ENCODE measurements at regions not wholly inside any gene's neighbourhood (a gene's known extent, or its start where the extent isn't known, plus 50 kb on each side); places are given as distances from the start of the nearest gene placed in this dataset.

DNA sequence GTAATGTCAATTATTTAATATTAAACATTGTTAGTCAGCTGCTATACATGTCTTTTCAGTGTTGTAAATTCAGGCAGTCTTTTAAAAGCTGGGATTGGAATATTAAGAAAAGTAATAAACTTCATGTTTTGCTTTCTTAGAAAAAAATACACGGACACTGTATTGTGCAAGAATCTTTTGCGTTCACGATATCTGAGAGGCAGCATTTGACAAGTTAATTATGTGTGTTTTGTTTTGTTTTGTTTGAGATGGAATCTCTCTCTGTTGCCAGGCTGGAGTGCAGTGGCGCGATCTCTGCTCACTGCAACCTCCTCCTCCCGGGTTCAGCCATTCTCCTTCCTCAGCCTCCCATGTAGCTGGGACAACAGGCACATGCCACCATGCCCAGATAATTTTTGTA lies 1661.3 kb downstream of the HACE1 start:
- Histone ChIP-seq H3K27ac (no peak overlapping the region), H3K9ac (no peak overlapping the region), H2AFZ (ENCODE audit: low read depth) (no peak overlapping the region), H3K27me3 (ENCODE audit: insufficient read depth, low read depth) (no peaks in the 10 kb centered on the region), H3K4me3 (IDR thresholded peaks at IDR 0.05; ENCODE audit: insufficient read depth, low read depth, low read length) (no peak overlapping the region), H3K4me1 (ENCODE audit: low read depth, poor library complexity, severe bottlenecking) (no peaks in the 10 kb centered on the region), H3K79me2 (ENCODE audit: insufficient read depth, low read depth) (no peaks in the 10 kb centered on the region), H4K20me1 (ENCODE audit: insufficient read depth) (no peaks in the 10 kb centered on the region), H3K36me3 (ENCODE audit: insufficient read depth) (no peaks in the 10 kb centered on the region), H3K4me2 (no peak overlapping the region)
- TF ChIP-seq, protein P1, sequence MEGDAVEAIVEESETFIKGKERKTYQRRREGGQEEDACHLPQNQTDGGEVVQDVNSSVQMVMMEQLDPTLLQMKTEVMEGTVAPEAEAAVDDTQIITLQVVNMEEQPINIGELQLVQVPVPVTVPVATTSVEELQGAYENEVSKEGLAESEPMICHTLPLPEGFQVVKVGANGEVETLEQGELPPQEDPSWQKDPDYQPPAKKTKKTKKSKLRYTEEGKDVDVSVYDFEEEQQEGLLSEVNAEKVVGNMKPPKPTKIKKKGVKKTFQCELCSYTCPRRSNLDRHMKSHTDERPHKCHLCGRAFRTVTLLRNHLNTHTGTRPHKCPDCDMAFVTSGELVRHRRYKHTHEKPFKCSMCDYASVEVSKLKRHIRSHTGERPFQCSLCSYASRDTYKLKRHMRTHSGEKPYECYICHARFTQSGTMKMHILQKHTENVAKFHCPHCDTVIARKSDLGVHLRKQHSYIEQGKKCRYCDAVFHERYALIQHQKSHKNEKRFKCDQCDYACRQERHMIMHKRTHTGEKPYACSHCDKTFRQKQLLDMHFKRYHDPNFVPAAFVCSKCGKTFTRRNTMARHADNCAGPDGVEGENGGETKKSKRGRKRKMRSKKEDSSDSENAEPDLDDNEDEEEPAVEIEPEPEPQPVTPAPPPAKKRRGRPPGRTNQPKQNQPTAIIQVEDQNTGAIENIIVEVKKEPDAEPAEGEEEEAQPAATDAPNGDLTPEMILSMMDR (conservative IDR thresholded peaks at IDR 0.05; ENCODE audit: low read depth, low read length): no peak

DNA sequence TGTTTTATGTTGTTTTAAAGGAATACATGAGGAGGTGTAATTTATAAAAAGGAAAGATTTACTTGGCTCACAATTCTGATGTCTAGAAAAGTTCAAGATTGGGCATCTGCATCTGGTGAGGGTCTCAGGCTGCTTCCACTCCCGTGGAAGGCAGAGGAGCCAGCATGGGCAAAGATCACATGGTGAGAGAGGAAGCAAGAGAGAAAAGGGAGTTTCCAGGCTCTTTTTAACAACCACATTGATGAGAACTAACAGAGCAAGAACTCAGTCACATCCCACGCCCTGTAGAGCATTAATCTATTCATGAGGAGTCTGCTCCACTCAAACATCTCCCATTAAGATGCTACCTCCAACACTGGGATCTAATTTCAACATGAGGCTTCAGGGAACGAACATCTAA lies 1666.3 kb downstream of the HACE1 start:
- Histone ChIP-seq H3K9ac (no peak overlapping the region), H3K4me1 (ENCODE audit: low read depth, poor library complexity, severe bottlenecking) (no peaks in the 10 kb centered on the region), H3K4me2 (no peak overlapping the region), H3K4me3 (IDR thresholded peaks at IDR 0.05; ENCODE audit: insufficient read depth, low read depth, low read length) (no peak overlapping the region), H3K27me3 (ENCODE audit: insufficient read depth, low read depth) (no peaks in the 10 kb centered on the region), H2AFZ (ENCODE audit: low read depth) (no peak overlapping the region), H3K36me3 (ENCODE audit: insufficient read depth) (no peaks in the 10 kb centered on the region), H3K79me2 (ENCODE audit: insufficient read depth, low read depth) (no peaks in the 10 kb centered on the region), H3K27ac (no peak overlapping the region), H4K20me1 (ENCODE audit: insufficient read depth) (no peaks in the 10 kb centered on the region)
- TF ChIP-seq, protein P1 (conservative IDR thresholded peaks at IDR 0.05; ENCODE audit: low read depth, low read length): no peak

DNA sequence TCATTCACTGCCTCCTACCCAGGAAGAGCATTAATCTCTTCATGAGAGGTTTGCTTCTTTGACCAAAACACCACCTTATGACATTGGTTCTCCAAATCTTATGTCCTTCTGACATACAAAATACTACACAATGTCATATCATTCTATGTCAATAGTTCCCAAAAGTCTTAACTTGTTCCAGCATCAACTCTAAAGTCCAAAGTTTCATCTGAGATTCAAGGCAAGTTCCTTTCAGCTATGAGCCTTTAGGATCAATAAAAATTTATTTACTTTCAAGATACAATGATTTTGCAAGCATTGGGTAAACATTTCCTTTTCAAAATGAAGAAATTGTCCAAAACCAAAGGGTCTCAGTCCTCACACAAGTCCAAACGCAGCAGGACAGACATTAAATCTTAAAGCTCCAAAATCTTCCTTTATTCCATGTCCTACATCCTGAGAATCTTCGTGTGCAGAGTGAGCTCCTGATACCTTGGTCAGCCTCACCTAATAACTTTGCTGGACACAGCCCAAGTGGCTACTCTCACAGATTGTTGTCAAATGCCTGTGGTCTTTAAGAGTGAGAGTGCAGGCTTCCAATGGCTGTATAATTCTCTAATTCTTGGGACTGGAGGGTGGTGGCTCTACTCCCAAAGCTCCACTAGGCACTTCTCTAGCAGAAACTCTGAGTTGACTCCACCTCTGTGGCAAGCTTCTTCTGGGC lies 1668.2 kb downstream of the HACE1 start:
- H3K4me2 ChIP-seq: no peak overlapping the region
- H2AFZ ChIP-seq (ENCODE audit: low read depth): no peak overlapping the region
- no peaks in the 10 kb centered on the region for H3K36me3 ChIP-seq (ENCODE audit: insufficient read depth)
- no peak overlapping the region for H3K9ac ChIP-seq
- no peaks in the 10 kb centered on the region for H3K4me1 ChIP-seq (ENCODE audit: low read depth, poor library complexity, severe bottlenecking)
- H4K20me1 ChIP-seq (ENCODE audit: insufficient read depth): no peaks in the 10 kb centered on the region
- TF ChIP-seq, protein P1 (conservative IDR thresholded peaks at IDR 0.05; ENCODE audit: low read depth, low read length): no peak
- H3K4me3 ChIP-seq (IDR thresholded peaks at IDR 0.05; ENCODE audit: insufficient read depth, low read depth, low read length): no peak overlapping the region
- no peak overlapping the region for H3K27ac ChIP-seq
- no peaks in the 10 kb centered on the region for H3K79me2 ChIP-seq (ENCODE audit: insufficient read depth, low read depth)
- H3K27me3 ChIP-seq (ENCODE audit: insufficient read depth, low read depth): no peaks in the 10 kb centered on the region

DNA sequence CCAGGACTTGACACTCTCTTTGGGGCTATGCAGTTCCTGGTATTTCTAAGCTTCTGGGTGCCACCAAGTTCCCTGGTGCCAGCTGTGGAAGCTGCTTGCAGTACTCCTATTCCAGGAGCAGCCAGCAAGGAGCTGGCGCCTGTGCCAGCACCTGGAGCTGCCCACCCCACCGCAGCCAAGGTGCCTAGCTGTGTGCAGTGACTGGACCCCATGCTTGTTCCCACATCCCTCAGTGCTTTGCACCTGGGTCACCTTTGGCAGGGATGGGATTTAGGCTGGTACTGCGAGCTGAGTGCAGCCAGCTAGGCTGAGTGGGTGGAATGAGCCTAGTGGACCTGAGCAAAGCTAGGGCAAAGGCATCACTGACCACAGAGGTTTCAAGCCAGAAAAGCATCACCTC lies 1674.9 kb downstream of the HACE1 start:
- Histone ChIP-seq H3K27ac (no peak overlapping the region), H3K4me2 (no peak overlapping the region), H3K4me3 (IDR thresholded peaks at IDR 0.05; ENCODE audit: insufficient read depth, low read depth, low read length) (no peak overlapping the region), H2AFZ (ENCODE audit: low read depth) (no peak overlapping the region), H3K4me1 (ENCODE audit: low read depth, poor library complexity, severe bottlenecking) (no peaks in the 10 kb centered on the region), H3K9ac (no peak overlapping the region), H3K27me3 (ENCODE audit: insufficient read depth, low read depth) (no peaks in the 10 kb centered on the region), H3K36me3 (ENCODE audit: insufficient read depth) (no peaks in the 10 kb centered on the region), H3K79me2 (ENCODE audit: insufficient read depth, low read depth) (no peaks in the 10 kb centered on the region), H4K20me1 (ENCODE audit: insufficient read depth) (no peaks in the 10 kb centered on the region)
- TF ChIP-seq, protein P1 (conservative IDR thresholded peaks at IDR 0.05; ENCODE audit: low read depth, low read length): no peak
